OCI-LY7 (cell line): ENCODE measurements at regions not wholly inside any gene's neighbourhood (a gene's known extent, or its start where the extent isn't known, plus 50 kb on each side); places are given as distances from the start of the nearest gene placed in this dataset.

Source experiments
- CTCF ChIP-seq: fragments of 200-600 bp; sonication (generic); conservative IDR thresholded peaks from 2 replicates; pipeline ENCODE4 v1.5.1; 2014; ENCODE audit warnings: mild to moderate bottlenecking, antibody characterized with exemption, low read length, moderate library complexity, mixed read lengths
- EZH2phosphoT487 ChIP-seq: fragments of 200-600 bp; sonication (generic); IDR thresholded peaks from 2 replicates; pipeline ENCODE4 v1.6.1; 2018; ENCODE audit warnings: low read depth, borderline replicate concordance, mild to moderate bottlenecking, mixed run types, antibody characterized with exemption, low read length, moderate library complexity, mixed read lengths

- TF ChIP-seq CTCF (no peak), EZH2phosphoT487 (no peak)
These were observed 668.1 kb downstream of the RFPL4B start for GRCh38 chr6:113015249-113015648.
